ENCODE measurements at regions not wholly inside any gene's neighbourhood (a gene's known extent, or its start where the extent isn't known, plus 50 kb on each side); places are given as distances from the start of the nearest gene placed in this dataset.

DNA sequence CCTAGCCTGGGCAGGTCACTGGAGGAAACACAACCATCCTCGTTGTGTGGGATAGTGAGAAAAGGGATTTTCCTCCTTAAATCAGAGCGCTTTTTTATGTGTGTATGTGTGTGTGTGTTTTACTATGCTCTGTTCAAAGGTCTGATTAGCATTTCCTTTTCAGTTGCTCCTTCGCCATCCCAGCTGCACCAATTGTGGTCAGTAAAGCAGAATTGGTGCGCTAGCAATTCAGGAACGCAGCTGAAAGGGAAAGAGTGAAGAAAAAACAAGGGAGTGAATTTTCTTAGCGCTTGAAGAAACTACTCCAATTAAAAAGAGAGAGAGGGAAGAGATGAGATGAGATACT is 173.3 kb upstream of the PARP11 start:
- intact Hi-C loops (cut with micrococcal nuclease) (no loop called here), dilution Hi-C loops (cut with HindIII; ENCODE audit: low sequenced_read_pairs, unreplicated experiment) (no loop called here), in situ Hi-C loops (cut with MboI; ENCODE audit: low sequenced_read_pairs) (no loop called here)
- no peaks in the 10 kb centered on the region for H3K79me1 ChIP-seq (ENCODE audit: low read depth in 1 of 2, low read length in 2 of 2)
- no TSS peak for BruUV-seq (replicated peaks)
- TF ChIP-seq, protein P1, sequence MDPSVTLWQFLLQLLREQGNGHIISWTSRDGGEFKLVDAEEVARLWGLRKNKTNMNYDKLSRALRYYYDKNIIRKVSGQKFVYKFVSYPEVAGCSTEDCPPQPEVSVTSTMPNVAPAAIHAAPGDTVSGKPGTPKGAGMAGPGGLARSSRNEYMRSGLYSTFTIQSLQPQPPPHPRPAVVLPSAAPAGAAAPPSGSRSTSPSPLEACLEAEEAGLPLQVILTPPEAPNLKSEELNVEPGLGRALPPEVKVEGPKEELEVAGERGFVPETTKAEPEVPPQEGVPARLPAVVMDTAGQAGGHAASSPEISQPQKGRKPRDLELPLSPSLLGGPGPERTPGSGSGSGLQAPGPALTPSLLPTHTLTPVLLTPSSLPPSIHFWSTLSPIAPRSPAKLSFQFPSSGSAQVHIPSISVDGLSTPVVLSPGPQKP (IDR thresholded peaks at IDR 0.05; ENCODE audit: borderline replicate concordance, low read depth, low read length), result no peak
- TF ChIP-seq, protein P2, sequence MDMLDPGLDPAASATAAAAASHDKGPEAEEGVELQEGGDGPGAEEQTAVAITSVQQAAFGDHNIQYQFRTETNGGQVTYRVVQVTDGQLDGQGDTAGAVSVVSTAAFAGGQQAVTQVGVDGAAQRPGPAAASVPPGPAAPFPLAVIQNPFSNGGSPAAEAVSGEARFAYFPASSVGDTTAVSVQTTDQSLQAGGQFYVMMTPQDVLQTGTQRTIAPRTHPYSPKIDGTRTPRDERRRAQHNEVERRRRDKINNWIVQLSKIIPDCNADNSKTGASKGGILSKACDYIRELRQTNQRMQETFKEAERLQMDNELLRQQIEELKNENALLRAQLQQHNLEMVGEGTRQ (IDR thresholded peaks at IDR 0.05; ENCODE audit: low read depth, low read length), result no peak
- TF ChIP-seq RCOR1 (IDR thresholded peaks at IDR 0.05; ENCODE audit: insufficient replicate concordance, low read length) (no peak), RAD21 (IDR thresholded peaks at IDR 0.05; ENCODE audit: low read length) (no peak), MAFK (IDR thresholded peaks at IDR 0.05; ENCODE audit: low read depth, low read length) (no peak), FOS (IDR thresholded peaks at IDR 0.05; ENCODE audit: low read depth, low read length) (no peak), CEBPB (IDR thresholded peaks at IDR 0.05; ENCODE audit: low read depth, low read length) (no peak), SMC3 (IDR thresholded peaks at IDR 0.05; ENCODE audit: low read depth, low read length) (no peak)
- TF ChIP-seq, protein P3, sequence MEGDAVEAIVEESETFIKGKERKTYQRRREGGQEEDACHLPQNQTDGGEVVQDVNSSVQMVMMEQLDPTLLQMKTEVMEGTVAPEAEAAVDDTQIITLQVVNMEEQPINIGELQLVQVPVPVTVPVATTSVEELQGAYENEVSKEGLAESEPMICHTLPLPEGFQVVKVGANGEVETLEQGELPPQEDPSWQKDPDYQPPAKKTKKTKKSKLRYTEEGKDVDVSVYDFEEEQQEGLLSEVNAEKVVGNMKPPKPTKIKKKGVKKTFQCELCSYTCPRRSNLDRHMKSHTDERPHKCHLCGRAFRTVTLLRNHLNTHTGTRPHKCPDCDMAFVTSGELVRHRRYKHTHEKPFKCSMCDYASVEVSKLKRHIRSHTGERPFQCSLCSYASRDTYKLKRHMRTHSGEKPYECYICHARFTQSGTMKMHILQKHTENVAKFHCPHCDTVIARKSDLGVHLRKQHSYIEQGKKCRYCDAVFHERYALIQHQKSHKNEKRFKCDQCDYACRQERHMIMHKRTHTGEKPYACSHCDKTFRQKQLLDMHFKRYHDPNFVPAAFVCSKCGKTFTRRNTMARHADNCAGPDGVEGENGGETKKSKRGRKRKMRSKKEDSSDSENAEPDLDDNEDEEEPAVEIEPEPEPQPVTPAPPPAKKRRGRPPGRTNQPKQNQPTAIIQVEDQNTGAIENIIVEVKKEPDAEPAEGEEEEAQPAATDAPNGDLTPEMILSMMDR (conservative IDR thresholded peaks at IDR 0.05; ENCODE audit: low read depth, low read length), result no peak
- H3K4me1 ChIP-seq (ENCODE audit: control insufficient read depth, insufficient read depth, low read length), result no peaks in the 10 kb centered on the region
- POLR2A ChIA-PET (ENCODE audit: unreplicated experiment), result no interaction called here
- no peak overlapping the region for H3K4ac ChIP-seq (ENCODE audit: low read depth, low read length)
- H3K36me3 ChIP-seq (ENCODE audit: control insufficient read depth, insufficient read depth, low read length), result no peaks in the 10 kb centered on the region
- DNase-seq (no peak), ATAC-seq (ENCODE audit: low read depth) (no peak)
- H4K91ac ChIP-seq (ENCODE audit: insufficient read depth, low read depth, low read length), result no peak overlapping the region
- CTCF ChIA-PET, result interaction anchor here (1.2 kb wide), 1 partner anchor 11 kb away, joined by 3 read pairs; no protein-coding TSS in a partner anchor
- H2AFZ ChIP-seq (replicated peaks; ENCODE audit: low read length, poor library complexity), result no peak overlapping the region
- no CpG with 5 or more reads among the region's 6 CpGs for whole genome bisulfite sequencing, 2 experiments (ENCODE audit: extremely low coverage in 2 of 2, insufficient read length in 1 of 2)
- H3K4me3 ChIP-seq (ENCODE audit: insufficient read depth, low read depth, low read length), result no peak overlapping the region
- no peaks in the 10 kb centered on the region for H4K20me1 ChIP-seq (ENCODE audit: insufficient read depth, low read length)
- no peak overlapping the region for H3K23ac ChIP-seq (ENCODE audit: low read depth, low read length)
- no peak overlapping the region for H4K5ac ChIP-seq (ENCODE audit: low read depth, low read length)
- H3K27me3 ChIP-seq (ENCODE audit: control insufficient read depth, insufficient read depth, low read length), result peaks cover 14% of the 10 kb centered on the region
- no peak overlapping the region for H3K4me2 ChIP-seq (ENCODE audit: low read depth, low read length)
- no peak overlapping the region for H2AK9ac ChIP-seq (replicated peaks; ENCODE audit: low read depth, low read length, poor library complexity)
- H3K18ac ChIP-seq (ENCODE audit: low read depth, low read length), result no peak overlapping the region
- no peak overlapping the region for H3K9ac ChIP-seq (ENCODE audit: low read depth, low read length)
- H2BK15ac ChIP-seq (ENCODE audit: low read depth, low read length), result no peak overlapping the region
- no peaks in the 10 kb centered on the region for H3K9me3 ChIP-seq (ENCODE audit: control insufficient read depth, insufficient read depth, low read length)
- no peak overlapping the region for H2AK5ac ChIP-seq (ENCODE audit: low read depth, low read length)
- no peaks in the 10 kb centered on the region for H3K9me1 ChIP-seq (ENCODE audit: insufficient read depth, low read length)
- H3K27ac ChIP-seq (ENCODE audit: insufficient read depth, low read length), result no peak overlapping the region
- no peak overlapping the region for H3K56ac ChIP-seq (ENCODE audit: extremely low read depth, insufficient read depth, low read length)
- no peak overlapping the region for H3K14ac ChIP-seq (replicated peaks; ENCODE audit: low read depth, low read length)
- H2BK5ac ChIP-seq (ENCODE audit: low read depth, low read length, poor library complexity, severe bottlenecking), result no peak overlapping the region
- no peak overlapping the region for H2BK120ac ChIP-seq (ENCODE audit: low read depth, low read length)
- no peak overlapping the region for H4K8ac ChIP-seq (ENCODE audit: low read depth in 2 of 2, low read length in 2 of 2)
- H2BK20ac ChIP-seq (ENCODE audit: low read depth, low read length), result no peak overlapping the region

All from IMR-90 (cell line).